HCT116 (cell line): ENCODE measurements at regions not wholly inside any gene's neighbourhood (a gene's known extent, or its start where the extent isn't known, plus 50 kb on each side); places are given as distances from the start of the nearest gene placed in this dataset.
"Not testable (repeated sequence)": the region's sequence is repeated elsewhere in the genome, so short reads cannot be mapped to it uniquely, and the experiment has no call there.

Source experiments
- ATAC-seq: fragments of 200-7000 bp; cut with Tn5 transposase; 2 replicates; pipeline ENCODE4 v1.9.1; 2020; ENCODE audit warnings: mild to moderate bottlenecking, moderate library complexity
- BruUV-seq: library from RNA; stranded (reverse); fragments of 400-500 nt; replicated peaks from 2 replicates; lab custom pipeline; 2021; lab: Mats Ljungman, UMichigan
- CTCF ChIA-PET: fragments of 300-600 bp; sonication (Branson Sonifier 250); formaldehyde crosslinking; loops from one replicate; lab custom pipeline; 2021; ENCODE audit warnings: antibody characterized with exemption; lab: Charles Lee
- POLR2A ChIA-PET: fragments of 300-600, 350-600 bp; sonication (Branson Sonifier 250); formaldehyde crosslinking; loops from one replicate; lab custom pipeline; 2021; ENCODE audit warnings: antibody characterized with exemption; lab: Charles Lee
- RAD21 ChIA-PET, 2 experiments: fragments of 300-600 bp; sonication (Branson Sonifier 250); formaldehyde crosslinking; loops; one replicate each; lab custom pipeline; 2023; ENCODE audit warnings: low total read pairs in 2 of 2; ENCODE audit not compliant: uncharacterized antibody in 2 of 2, unreplicated experiment in 2 of 2, low non-redundant PET in 1 of 2; lab: Charles Lee
- DNase-seq: peaks from one replicate; pipeline ENCODE4 v3.0.0-alpha.2; 2010; ENCODE audit warnings: low read depth, low spot score
- H2AFZ ChIP-seq: fragments of 200-600 bp; shearing (Covaris generic), sonication (generic); 2 replicates; pipeline ENCODE4 v1.6.1; 2017; ENCODE audit warnings: low read depth, mixed run types, mixed read lengths, antibody characterized with exemption, low read length; ENCODE audit not compliant: poor library complexity, severe bottlenecking
- H3K27ac ChIP-seq: 2 replicates; pipeline ENCODE4 v1.5.1; 2012; ENCODE audit warnings: low read depth, low read length
- H3K27me3 ChIP-seq: fragments of 200-600 bp; sonication (generic); 2 replicates; pipeline ENCODE4 v1.6.1; 2016; ENCODE audit warnings: mixed run types, low read length, mixed read lengths; ENCODE audit not compliant: insufficient read depth
- H3K36me3 ChIP-seq, 2 experiments: fragments of 200-500 bp in 1 of 2; fragments of 200-600 bp in 1 of 2; sonication (Bioruptor generic) in 1 of 2; sonication (generic) in 1 of 2; 2 replicates each; pipeline versions ENCODE4 v1.5.1 to v1.6.1; 2014 to 2016; ENCODE audit warnings: low read length in 2 of 2, inconsistent platforms in 1 of 2, mixed read lengths in 1 of 2, mixed run types in 1 of 2; ENCODE audit not compliant: insufficient read depth in 2 of 2, control insufficient read depth in 1 of 2
- H3K4me1 ChIP-seq, 2 experiments: fragments of 200-600 bp in 1 of 2; sonication (generic) in 1 of 2; 2 replicates each; pipeline versions ENCODE4 v1.5.1 to v1.6.1; 2012 to 2017; ENCODE audit warnings: low read length in 2 of 2, inconsistent platforms in 1 of 2, mild to moderate bottlenecking in 1 of 2, mixed read lengths in 1 of 2, mixed run types in 1 of 2, moderate library complexity in 1 of 2; ENCODE audit not compliant: insufficient read depth in 2 of 2, control insufficient read depth in 1 of 2
- H3K4me2 ChIP-seq: fragments of 200-600 bp; sonication (generic); 2 replicates; pipeline ENCODE4 v1.6.1; 2017; ENCODE audit warnings: mixed run types, low read length, mixed read lengths
- H3K4me3 ChIP-seq, 2 experiments: fragments of 200-600 bp in 1 of 2; sonication (generic) in 1 of 2; replicated peaks in 1 of 2; 2 replicates each; pipeline ENCODE4 v1.5.1; 2011 to 2016; ENCODE audit warnings: low read length in 2 of 2, control low read depth in 1 of 2, low read depth in 1 of 2, mild to moderate bottlenecking in 1 of 2, mixed read lengths in 1 of 2, mixed run types in 1 of 2
- H3K79me2 ChIP-seq: fragments of 200-600 bp; sonication (generic); 2 replicates; pipeline ENCODE4 v1.6.1; 2017; ENCODE audit warnings: mild to moderate bottlenecking, mixed run types, low read length, moderate library complexity, mixed read lengths; ENCODE audit not compliant: insufficient read depth
- H3K9ac ChIP-seq: fragments of 200-600 bp; sonication (generic); 2 replicates; pipeline ENCODE4 v1.6.1; 2016; ENCODE audit warnings: low read length, mixed read lengths
- H3K9me2 ChIP-seq: fragments of 200-600 bp; sonication (generic), shearing (Covaris generic); 2 replicates; pipeline ENCODE4 v1.6.1; 2017; ENCODE audit warnings: mixed run types, mild to moderate bottlenecking, moderate library complexity; ENCODE audit not compliant: insufficient read depth
- H3K9me3 ChIP-seq, 2 experiments: fragments of 200-500 bp in 1 of 2; fragments of 200-600 bp in 1 of 2; sonication (Bioruptor generic) in 1 of 2; sonication (generic) in 1 of 2; 2 replicates each; pipeline ENCODE4 v1.6.1; 2014 to 2017; ENCODE audit warnings: low read length in 2 of 2, mixed read lengths in 2 of 2, inconsistent platforms in 1 of 2, low read depth in 1 of 2, mild to moderate bottlenecking in 1 of 2, mixed run types in 1 of 2, moderate library complexity in 1 of 2; ENCODE audit not compliant: control insufficient read depth in 1 of 2, insufficient read depth in 1 of 2
- H4K20me1 ChIP-seq: fragments of 200-600 bp; sonication (generic), shearing (Covaris generic); 2 replicates; pipeline ENCODE4 v1.6.1; 2017; ENCODE audit warnings: mixed run types, mild to moderate bottlenecking, moderate library complexity; ENCODE audit not compliant: insufficient read depth
- ATF3 ChIP-seq: IDR thresholded peaks from 2 replicates; pipeline ENCODE4 v1.6.1; 2012
- CTCF ChIP-seq, 3 experiments: fragments of 200-600 bp in 1 of 3; sonication (generic) in 1 of 3; IDR thresholded peaks in 2 of 3; conservative IDR thresholded peaks in 1 of 3; 2 replicates each; pipeline ENCODE4 v1.5.1; 2012 to 2017; ENCODE audit warnings: low read depth in 2 of 3, low read length in 2 of 3, antibody characterized with exemption in 1 of 3, borderline replicate concordance in 1 of 3, control low read depth in 1 of 3, mild to moderate bottlenecking in 1 of 3, mixed read lengths in 1 of 3, mixed run types in 1 of 3, moderate library complexity in 1 of 3; ENCODE audit not compliant: insufficient read depth in 1 of 3
- EZH2phosphoT487 ChIP-seq: fragments of 200-600 bp; IDR thresholded peaks from 2 replicates; pipeline ENCODE4 v1.6.1; 2018; ENCODE audit warnings: antibody characterized with exemption, borderline replicate concordance
- MAX ChIP-seq: IDR thresholded peaks from 2 replicates; pipeline ENCODE4 v1.6.1; 2012
- POLR2AphosphoS5 ChIP-seq: IDR thresholded peaks from 2 replicates; pipeline ENCODE4 v1.6.1; 2011; ENCODE audit warnings: mild to moderate bottlenecking, low read depth, low read length, moderate library complexity
- YY1 ChIP-seq: IDR thresholded peaks from 2 replicates; pipeline ENCODE4 v1.6.1; 2011; ENCODE audit warnings: low read length, low read depth, moderate library complexity, mild to moderate bottlenecking; ENCODE audit not compliant: insufficient replicate concordance; ENCODE audit errors: extremely low read depth
- intact Hi-C: fragments of 100-400 bp; cut with micrococcal nuclease; formaldehyde crosslinking; loops from 2 replicates; pipeline ENCODE4 v1.10.0; 2022

- H3K27me3 ChIP-seq, H4K20me1 ChIP-seq, DNase-seq, H3K9me2 ChIP-seq, intact Hi-C loops, ATAC-seq, H3K9ac ChIP-seq, H2AFZ ChIP-seq, H3K27ac ChIP-seq, POLR2A ChIA-PET, BruUV-seq, RAD21 ChIA-PET, H3K9me3 ChIP-seq, H3K79me2 ChIP-seq, H3K4me2 ChIP-seq, H3K36me3 ChIP-seq, H3K4me3 ChIP-seq, H3K4me1 ChIP-seq, CTCF ChIA-PET: not testable (repeated sequence)
These were observed 376.6 kb upstream of the SMIM30 start for GRCh38 chr7:113494797-113495566.

GRCh38 chr7:113491305-113491704 is 373.0 kb upstream of the SMIM30 start:
- POLR2A ChIA-PET = no interaction called here
- Histone ChIP-seq H3K36me3 (no peaks in the 10 kb centered on the region), H3K4me2 (no peak overlapping the region), H3K27ac (no peak overlapping the region), H3K79me2 (no peaks in the 10 kb centered on the region)
- no peak for ATAC-seq
- TF ChIP-seq MAX = no peak
- no peak for TF ChIP-seq ATF3
- TF ChIP-seq POLR2AphosphoS5 = no peak
- no peak for TF ChIP-seq CTCF (IDR thresholded peaks at IDR 0.05 in 2 of 3, conservative IDR thresholded peaks at IDR 0.05 in 1 of 3; ENCODE audit: borderline replicate concordance in 1 of 3, insufficient read depth in 1 of 3, low read depth in 2 of 3, low read length in 2 of 3)
- no peak for TF ChIP-seq EZH2phosphoT487
- TF ChIP-seq YY1 = no peak
- TF ChIP-seq, all 23 proteins: peak for 0
- no peaks in the 10 kb centered on the region for H3K27me3 ChIP-seq
- intact Hi-C loops = no loop called here
- no peak for DNase-seq
- H3K9ac ChIP-seq = no peak overlapping the region
- H3K4me1 ChIP-seq = no peaks in the 10 kb centered on the region
- no TSS peak for BruUV-seq
- H4K20me1 ChIP-seq = no peaks in the 10 kb centered on the region
- H3K9me2 ChIP-seq = no peaks in the 10 kb centered on the region
- no peak overlapping the region for H2AFZ ChIP-seq
- ChIA-PET CTCF (no interaction called here), RAD21 (no interaction called here)
- no peaks in the 10 kb centered on the region for H3K9me3 ChIP-seq
- H3K4me3 ChIP-seq = no peak overlapping the region
